Activated T-helper 9 cell treated with anti-CD3 and anti-CD28 coated beads, Interleukin-2, amount 50 U/mL, for 16 hours (primary cell): ENCODE measurements at regions not wholly inside any gene's neighbourhood (a gene's known extent, or its start where the extent isn't known, plus 50 kb on each side); places are given as distances from the start of the nearest gene placed in this dataset.
"Not testable (repeated sequence)": the region's sequence is repeated elsewhere in the genome, so short reads cannot be mapped to it uniquely, and the experiment has no call there.

Experiments
- DNase-seq: peaks from one replicate; pipeline ENCODE4 v3.0.0-alpha.2; 2020; ENCODE audit warnings: low read depth

DNA sequence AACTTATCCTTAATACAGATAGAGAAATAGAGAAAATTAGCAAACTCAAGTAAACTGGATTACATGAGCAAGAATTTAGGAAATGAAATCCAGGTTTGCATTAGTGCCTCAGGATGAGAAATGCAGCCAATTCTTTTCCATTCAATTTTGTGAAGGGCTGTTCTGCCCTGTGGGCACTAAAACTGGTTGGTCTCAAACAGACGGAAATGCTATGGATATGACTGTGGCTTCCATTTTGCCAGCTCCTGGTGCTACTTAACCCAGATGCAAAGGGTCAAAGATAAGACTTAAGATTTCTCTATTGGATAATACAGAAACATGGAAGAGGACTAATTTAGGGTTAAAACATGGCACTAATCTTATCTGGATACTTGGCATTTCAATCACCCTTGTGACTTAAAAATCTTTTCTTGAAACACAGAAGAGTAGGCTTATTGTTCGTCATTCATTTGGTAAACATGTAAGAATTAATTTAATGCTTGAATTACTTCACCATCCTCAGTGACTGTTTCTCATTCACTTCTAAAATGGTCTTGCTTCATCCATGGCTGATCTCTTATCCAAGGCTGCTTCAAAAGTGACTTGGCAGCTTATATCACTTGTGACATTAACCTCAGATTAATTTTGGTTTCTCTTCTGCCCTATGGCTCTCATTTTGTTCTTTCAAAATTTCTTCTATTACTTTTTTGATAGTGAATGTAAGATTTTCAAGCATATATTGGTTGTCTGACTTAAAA, 1008.7 kb downstream of the GLUD2 start:
- DNase-seq: no peak

DNA sequence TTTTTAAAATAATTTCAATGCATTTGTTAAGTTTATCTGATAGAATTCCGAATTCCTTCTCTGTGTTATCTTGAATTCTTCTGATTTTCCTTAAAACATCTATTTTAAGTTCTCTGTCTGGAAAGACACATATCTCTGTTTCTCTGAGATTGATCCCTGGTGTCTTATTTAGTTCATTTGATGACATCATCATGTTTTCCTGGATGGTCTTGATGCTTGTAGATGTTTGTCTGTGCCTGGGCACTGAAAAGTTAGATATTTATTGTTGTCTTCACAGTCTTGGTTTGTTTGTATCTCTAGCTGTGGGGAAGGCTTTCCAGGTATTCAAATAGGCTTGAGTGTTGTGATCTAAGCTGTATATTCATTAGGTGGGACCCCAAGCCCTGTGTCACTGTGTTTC, 1028.8 kb downstream of the GLUD2 start:
- no peak for DNase-seq

DNA sequence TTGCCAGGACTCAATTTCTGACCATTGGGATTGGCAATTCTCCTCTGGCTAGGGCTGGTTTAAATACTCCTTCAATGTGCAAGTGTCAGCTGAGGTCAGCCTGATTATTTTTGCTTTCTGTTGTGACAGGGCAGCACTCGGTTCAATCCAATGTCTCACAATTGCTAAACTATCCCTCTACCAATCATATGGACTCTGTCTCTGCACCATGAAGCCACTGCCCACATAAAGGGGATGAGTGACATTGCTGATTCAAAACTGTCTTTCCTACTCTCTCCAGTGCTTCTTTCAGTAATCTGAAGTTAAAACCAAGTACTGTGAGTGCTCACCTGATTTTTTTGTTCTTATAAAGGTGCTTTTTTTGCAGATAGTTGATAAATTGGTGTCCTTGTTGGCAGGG, 1030.7 kb downstream of the GLUD2 start:
- DNase-seq: no peak

DNA sequence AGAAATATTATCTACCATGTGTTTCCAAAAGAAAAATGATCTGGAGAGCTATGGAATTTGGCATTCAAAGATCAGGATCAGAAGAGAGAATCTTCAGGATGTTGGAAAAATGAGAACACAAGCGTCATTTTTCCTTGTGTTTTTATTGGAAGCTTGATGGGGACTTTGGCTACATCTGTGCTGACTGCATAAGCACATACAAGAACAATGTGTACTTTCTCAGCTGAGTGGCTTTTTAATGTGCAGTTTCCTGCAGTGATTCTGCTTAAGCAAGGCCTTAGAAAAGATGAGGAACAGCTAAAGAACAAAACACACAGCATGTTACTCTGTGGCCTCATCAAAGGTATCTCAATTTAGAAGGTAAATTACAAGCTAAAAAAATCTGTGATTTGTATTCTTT, 1039.9 kb downstream of the GLUD2 start:
- DNase-seq: no peak

DNA sequence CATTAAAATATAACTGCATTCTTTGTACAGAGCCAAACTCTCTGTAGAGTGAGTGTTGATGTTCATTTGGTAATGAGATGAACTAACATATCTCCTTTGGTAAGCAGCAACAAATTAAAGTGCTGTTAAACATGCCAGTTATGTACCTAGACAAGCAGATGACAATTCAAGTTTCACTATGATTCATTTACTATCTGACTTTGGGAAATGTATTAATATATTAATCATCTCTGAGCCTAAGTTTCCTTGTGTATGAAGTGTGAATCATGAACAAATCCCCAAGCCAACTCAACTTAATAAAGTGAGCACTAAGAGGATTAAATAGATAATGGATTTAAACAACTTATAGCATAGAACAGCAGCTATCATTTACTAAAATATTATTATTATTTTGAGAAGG, 1044.2 kb downstream of the GLUD2 start:
- DNase-seq: no peak

DNA sequence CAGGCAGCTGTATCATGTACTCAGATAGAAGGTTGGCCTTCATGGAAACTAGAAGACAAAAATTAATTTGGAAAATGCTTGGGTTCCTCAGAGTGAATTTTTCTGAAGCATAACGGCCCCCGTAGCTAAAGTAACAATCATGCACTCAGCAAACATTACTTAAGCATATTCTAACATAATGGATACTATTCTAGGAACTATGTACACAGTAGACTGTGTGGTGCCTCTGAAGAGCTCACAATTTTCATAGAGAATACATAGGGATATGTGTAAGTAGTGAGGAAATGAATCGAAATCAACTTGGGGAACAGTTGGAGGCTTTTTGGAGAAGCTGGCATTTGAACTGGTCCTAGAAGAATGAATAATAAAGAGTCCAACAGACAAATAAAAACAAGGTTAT, 1045.0 kb downstream of the GLUD2 start:
- DNase-seq: no peak

DNA sequence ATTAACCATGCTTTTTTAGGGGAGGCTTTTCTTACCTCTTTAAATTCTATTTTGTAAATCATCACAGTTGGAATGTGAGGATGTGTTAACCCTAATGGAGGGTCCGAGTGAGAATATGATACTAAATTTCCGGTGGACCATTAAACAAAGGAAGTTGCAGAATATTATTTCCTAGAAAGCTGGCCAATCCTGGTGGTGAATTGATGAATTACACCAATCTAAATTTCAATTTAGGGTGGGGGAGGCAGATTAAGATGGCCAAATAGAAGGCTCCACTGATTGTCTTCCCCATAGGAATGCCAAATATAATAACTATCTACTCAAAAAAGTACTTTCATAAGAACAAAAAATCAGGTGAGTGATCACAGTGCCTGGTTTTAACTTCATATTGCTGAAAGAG, 1045.6 kb downstream of the GLUD2 start:
- DNase-seq: no peak

DNA sequence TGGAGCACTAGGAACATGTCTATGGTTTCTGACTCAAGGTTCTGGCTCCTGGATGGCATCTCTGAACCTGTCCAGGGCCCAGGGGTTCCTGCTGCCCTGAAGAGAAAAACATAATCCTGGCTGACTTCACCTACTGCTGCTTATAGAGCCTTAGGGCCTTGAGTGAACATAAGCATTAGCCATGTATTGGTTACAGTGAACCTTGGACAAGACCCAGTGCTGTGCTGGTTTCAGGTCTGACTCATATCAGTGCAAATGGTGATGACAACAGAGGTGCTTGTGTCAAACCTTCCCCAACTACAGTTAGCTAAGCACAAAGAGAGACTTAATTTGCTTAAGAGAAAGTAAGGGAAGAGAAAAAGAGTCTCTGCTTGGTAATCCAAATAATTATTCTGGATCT, 1047.2 kb downstream of the GLUD2 start:
- no peak for DNase-seq

DNA sequence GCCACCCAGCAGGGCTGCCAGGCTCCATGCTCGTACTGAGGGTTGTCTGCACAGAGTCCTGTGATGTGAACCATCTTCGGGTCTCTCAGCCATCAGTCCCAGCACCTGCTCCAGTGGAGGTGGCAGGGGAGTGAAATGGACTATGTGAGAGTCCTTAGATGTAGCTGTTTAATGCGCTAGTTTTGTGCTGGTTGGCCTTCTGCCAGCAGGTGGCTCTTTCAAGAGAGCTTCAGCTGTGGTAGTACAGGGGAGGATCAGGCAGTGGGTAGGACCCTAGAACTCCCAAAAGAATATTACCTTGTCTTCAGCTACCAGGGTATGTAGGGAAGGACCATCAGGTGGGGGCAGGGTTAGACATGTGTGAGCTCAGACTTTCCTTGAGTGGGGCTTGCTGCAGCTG, 1066.0 kb downstream of the GLUD2 start:
- DNase-seq: no peak

DNA sequence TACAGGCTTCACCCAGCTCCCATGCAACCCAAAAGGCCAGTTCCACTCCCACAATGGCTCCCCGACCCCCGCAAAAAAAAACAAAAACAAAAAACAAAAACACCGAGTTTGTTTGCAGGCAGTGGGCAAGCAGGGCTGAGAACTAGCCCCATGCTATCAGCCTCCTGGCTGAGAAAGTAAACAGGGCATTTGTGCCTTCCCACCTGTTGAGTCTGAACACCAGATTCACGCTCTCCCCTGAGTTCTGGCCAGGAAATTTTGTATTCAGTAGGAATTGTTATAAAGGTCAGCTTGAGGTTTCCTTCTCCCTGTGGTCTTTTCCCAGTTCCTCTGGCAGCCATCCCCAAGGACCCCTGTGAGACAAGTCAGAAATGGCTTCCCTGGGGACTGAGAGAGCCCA, 1066.5 kb downstream of the GLUD2 start:
- DNase-seq: no peak

DNA sequence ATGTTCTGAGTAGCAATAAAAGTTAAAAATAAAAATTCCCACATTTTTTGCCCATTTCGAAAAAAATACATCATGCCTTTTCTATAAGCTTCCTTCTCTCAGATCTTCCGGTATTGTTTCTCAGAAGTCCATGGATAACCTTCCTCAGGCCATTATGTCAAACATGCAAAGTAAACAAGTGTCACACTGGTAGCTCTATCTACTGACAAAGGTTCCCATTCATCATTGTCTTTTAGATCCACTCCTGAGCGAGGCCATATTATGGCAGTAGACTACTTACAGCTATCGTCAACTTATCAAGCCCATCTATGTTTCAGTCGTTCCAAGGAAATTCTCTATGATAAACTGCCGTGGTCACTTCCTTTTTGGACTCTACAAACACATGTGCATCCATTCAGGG, 1068.2 kb downstream of the GLUD2 start:
- DNase-seq: no peak

DNA sequence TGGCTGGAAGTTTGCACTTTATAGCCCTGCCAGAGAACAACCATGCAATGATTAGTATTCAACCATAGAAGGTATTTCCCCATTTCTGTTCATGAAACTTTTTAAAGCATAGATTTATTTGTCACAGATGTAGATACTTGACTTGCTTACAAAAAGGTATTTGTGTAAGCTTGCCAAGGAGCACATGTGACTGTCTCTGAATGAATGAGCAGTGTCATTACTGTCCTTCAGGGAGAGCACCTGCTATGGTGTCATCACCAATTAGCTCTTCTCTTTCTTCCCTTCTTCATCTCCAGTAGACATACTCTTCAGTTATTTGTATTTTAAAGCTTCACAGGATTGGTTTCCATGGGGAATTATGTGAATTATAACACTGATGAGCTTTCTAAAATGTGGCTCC, 1064.7 kb upstream of the GRIA3 start:
- no peak for DNase-seq

DNA sequence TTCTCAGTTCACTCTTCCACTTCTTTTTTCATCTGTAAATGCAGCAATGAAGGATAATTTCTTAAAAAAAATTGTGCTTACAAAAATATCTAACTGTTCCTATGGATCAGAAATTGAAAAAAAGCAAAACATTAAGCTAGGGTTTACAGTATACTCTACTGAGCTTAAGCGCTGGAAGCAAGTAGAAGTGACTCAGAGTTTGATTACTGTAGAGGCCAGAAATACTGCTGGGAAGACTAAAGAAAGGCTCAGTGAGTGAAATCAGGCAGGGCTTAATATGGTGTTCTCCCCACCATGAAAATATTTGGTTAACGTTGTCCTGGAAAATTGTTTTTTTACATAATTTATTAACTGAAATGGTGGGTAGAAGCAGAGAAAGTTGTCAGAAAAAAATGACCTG, 1061.8 kb upstream of the GRIA3 start:
- no peak for DNase-seq

DNA sequence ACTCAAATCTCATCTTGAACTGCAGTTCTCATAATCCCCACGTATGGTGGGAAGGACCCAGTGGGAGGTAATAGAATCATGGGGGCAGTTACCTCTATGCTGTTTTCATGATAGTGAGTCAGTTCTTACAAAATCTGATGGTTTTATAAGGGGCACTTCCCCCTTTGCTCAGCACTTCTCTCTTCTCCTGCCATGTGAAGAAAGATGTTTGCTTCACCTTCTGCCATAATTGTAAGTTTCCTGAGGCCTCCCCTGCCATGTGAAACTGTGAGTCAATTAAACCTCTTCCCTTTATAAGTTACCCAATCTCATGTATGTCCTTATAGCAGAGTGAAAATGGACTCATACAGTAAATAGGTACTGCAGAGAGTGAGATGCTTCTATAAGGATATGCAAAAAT, 1050.6 kb upstream of the GRIA3 start:
- no peak for DNase-seq

DNA sequence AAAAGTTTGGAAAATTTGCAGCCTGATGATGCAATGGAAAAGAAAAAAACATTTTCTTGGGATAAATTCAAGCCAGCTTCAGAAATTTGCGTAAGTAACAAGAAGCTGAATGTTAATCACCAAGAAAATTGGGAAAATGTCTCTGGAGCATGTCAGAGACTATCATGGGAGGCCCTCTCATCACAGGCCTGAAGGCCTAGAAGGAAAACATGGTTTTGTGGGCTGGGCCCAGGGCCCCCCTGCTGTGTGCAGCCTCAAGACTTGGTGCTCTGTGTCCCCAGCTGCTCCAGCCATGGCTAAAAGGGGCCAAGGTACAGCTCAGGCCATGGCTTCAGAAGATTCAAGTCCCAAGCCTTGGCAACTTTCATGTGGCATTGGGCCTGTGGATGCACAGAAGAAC, 1049.8 kb upstream of the GRIA3 start:
- DNase-seq: no peak

DNA sequence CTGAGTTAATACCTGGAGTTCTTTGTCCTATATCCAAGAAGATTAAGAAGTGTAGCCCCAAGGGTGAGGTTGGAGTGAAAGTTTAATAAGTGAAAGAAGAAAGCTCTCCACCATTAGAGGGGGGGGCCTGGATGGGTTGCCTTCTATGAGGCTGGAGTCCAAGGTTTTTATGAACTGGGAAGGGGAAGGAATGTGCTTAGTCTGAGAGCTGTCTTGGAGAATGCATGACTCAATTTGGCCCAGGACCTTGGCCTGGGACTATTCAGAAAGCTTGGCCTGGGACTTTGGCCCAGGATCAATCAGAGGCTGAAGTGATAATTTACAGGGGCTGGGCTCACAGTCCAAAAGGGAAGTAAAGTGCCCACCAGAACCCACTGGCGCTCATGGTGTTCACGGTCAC, 1049.0 kb upstream of the GRIA3 start:
- no peak for DNase-seq

DNA sequence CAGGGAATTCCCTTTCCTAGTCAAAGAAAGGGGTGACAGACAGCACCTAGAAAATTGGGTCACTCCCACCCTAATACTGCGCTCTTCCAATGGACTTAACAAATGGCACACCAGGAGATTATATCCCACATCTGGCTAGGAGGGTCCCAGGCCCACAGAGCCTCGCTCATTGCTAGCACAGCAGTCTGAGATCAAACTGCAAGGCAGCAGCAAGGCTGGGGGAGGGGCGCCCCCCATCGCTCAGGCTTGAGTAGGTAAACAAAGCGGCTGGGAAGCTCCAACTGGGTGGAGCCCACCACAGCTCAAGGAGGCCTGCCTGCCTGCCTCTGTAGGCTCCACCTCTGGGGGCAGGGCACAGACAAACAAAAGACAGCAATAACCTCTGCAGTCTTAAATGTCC, 1043.9 kb upstream of the GRIA3 start:
- not testable (repeated sequence) for DNase-seq

DNA sequence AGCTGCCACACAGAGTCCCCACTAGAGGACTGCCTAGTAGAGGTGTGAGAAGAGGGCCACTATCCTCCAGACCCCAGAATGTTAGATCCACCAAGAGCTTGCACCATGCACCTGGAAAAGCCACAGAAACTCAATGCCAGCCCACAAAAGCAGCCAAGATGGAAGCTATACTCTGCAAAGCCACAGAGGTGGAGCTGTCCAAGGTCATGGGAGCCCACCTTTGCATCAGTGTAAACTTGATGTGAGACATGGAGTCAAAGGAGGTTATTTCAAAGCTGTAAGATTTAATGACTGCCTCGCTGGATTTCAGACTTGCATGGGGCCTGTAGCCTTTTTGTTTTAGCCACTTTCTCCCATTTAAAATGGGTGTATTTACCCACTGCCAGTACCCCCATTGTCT, 1030.1 kb upstream of the GRIA3 start:
- no peak for DNase-seq

DNA sequence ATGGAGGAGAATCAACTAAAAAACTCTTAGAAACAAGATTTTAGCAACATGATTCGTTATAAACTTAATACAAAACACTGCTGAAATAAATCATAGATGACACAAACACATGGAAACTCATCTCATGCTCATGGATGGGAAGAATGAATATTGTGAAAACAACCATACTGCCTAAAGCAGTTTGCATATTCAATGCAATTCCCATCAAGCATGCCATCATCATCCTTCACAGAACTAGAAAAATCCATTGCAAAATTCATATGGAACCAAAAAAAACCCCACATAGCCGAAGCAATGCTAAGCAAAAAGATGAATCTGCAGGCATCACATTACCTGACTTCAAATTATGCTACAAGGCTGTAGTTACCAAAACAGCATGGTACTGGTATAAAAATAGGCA, 1015.8 kb upstream of the GRIA3 start:
- no peak for DNase-seq

DNA sequence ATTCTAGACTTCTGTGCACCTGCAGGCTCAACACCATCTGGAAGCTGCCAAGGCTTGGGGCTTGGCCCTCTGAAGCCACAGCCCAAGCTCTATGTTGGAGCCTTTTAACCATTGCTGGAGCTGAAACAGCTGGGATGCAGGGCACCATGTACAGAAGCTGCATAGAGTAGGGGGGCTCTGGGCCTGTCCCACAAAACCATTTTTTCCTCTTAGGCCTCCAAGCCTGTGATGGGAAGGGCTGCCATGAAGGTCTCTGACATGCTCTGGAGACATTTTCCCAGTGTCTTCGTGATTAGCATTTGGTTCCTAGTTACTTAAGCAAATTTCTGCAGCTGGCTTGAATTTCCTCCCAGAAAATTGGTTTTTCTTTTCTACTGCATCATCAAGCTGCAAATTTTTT, 999.3 kb upstream of the GRIA3 start:
- DNase-seq: no peak

DNA sequence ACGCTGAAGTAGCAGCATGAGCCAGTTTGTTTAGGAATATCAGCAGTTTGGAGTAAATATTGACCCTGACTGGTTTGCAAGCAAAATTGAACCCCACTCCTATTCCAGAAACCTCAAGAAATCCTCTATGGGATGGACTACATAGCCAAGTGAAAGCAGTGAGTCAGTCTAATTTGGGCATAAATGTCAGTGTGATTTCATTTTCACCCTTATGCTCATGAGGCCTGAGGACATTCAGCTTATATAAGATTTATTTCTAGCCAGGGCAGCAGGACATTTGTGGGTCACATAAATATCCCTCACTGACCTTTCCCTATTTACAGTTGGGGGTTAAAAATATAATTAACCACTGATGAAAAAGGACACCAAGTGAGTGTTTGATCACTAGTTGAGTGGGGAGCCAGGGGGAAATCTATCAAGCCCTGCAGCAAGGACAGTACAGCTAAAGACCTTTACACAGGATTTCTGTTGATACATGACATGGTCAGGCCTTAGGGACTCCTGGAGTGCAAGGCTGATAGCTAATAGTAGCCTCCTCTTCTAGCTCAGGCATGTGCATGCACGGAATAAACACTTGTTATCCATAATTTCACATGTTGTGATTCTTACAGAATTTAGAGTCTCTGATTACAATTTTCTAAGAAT, 996.9 kb upstream of the GRIA3 start:
- no peak for DNase-seq

DNA sequence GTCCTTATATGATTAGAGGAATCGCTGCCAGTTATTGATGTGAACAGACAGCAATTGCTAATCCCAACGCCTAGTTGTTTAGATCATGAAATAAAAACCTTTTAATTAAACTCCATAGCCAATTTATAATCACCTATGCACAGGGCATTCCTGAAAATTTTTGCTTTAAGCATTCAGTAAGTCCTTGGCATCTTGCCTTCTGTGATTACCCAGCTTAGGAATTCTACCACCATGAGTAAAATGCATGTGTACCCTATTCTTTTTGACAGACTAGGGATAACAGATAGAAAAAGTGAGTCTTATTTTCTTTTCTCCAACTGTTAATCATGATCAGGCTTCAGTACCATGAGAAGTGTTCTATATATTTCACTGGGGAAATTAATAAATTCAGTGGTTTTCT, 995.3 kb upstream of the GRIA3 start:
- no peak for DNase-seq

DNA sequence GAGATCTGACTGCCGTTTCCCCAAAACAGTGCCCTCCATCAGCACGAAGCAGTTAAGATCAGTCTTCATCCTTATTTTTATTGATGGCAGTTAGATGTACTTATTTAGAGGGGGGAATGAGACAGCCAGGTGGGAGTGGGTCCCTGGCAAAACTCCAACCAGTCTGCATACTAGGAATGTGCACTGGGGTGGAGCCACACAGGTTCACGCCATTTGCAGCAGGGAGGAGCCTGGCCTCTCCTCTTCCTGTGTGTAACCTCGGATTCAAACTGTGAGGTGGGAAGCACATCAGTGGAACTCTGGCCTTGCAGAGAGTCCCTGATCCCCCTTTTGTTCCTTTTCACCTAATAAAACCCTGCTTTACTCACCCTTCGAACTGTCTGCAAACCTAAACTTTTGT, 987.7 kb upstream of the GRIA3 start:
- no peak for DNase-seq

DNA sequence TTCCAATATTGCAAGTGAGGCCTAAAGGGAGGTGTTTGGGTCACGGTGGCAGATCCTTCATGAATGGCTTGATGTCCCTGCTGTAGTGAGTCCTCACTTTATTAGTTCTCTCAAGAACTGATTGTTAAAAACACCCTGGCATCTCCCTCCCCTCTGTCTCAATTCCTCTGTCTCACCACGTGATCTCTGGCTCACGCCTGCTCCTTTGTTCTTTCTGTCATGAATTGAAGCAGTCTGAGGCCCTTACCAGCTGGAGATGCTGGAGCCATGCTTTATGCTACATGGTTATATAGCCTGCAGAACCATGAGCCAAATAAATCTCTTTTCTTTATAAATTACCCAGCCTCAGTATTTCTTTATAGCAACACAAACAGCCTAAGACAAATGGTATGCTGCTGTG, 980.7 kb upstream of the GRIA3 start:
- no peak for DNase-seq
